ENCODE measurements at regions not wholly inside any gene's neighbourhood (a gene's known extent, or its start where the extent isn't known, plus 50 kb on each side); places are given as distances from the start of the nearest gene placed in this dataset.

DNA sequence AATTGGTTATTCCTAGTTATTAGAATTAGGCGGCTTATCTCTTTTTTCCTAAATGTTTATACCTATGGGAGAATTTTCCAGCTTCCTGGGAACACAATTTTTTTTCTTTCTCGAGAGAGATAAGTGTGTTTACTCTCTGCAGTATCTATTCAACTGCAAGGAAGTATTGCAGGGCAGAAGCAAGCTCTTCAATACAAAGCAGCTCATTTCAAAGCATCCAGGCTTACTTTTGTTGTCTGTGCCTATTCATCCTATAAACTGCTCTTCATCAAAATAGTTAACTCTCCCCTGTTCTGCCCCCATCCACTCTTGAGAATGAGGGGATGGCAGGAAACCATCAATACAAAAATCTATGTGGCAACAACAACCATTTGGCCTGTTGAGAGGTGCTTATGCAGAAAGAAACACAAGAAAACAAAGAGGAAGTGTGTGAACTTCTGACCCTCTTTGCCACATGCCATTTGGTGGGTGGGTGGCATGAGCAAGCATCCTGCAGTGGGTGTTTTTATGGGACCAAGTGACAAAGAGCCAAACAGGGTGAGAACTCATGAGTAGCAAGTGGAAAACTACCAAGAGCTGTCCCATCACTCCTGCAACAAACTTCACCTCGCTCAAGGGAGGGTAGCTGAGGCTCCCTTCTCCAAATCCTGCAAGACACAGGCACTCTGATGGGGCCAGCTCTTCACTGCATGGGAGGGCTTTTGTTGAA, 50.6 kb upstream of the MRPS6 start:
- Mint-ChIP-seq H3K27me3 (no peaks in the 10 kb centered on the region), H3K9me3 (ENCODE audit: low read depth) (peaks cover 3% of the 10 kb centered on the region), H3K27ac (no peak overlapping the region), H3K36me3 (ENCODE audit: insufficient read depth) (no peaks in the 10 kb centered on the region), H3K4me3 (ENCODE audit: low read depth) (no peak overlapping the region), H3K4me1 (ENCODE audit: low read depth) (peaks cover 12% of the 10 kb centered on the region)
- TF ChIP-seq, protein P1, sequence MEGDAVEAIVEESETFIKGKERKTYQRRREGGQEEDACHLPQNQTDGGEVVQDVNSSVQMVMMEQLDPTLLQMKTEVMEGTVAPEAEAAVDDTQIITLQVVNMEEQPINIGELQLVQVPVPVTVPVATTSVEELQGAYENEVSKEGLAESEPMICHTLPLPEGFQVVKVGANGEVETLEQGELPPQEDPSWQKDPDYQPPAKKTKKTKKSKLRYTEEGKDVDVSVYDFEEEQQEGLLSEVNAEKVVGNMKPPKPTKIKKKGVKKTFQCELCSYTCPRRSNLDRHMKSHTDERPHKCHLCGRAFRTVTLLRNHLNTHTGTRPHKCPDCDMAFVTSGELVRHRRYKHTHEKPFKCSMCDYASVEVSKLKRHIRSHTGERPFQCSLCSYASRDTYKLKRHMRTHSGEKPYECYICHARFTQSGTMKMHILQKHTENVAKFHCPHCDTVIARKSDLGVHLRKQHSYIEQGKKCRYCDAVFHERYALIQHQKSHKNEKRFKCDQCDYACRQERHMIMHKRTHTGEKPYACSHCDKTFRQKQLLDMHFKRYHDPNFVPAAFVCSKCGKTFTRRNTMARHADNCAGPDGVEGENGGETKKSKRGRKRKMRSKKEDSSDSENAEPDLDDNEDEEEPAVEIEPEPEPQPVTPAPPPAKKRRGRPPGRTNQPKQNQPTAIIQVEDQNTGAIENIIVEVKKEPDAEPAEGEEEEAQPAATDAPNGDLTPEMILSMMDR (IDR thresholded peaks at IDR 0.05; ENCODE audit: unreplicated experiment) = no peak
- no peak for DNase-seq (ENCODE audit: low spot score, unreplicated experiment)

DNA sequence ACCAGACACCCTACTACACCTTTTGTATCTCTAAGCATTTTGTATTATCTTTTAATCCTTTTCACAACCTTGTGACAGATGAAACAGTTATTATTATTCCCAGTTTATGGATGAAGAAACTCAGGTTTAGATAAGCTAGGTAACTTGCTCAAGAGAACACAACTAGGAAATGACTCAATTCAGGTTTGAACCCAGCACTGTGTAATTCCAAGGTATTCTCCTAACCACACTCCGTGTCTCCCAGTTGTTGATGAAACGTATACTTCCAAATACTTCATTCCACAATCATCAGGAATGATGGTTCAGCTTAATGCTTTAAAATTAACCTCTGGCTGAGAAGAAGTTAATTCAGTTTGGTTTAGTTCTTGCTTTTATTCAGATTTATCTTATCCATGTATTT, 51.7 kb upstream of the MRPS6 start:
- TF ChIP-seq, protein P1 (IDR thresholded peaks at IDR 0.05; ENCODE audit: unreplicated experiment) = no peak
- no peak overlapping the region for H3K27ac Mint-ChIP-seq
- H3K4me3 Mint-ChIP-seq (ENCODE audit: low read depth) = no peak overlapping the region
- DNase-seq (ENCODE audit: low spot score, unreplicated experiment) = no peak
- no peaks in the 10 kb centered on the region for H3K9me3 Mint-ChIP-seq (ENCODE audit: low read depth)
- no peaks in the 10 kb centered on the region for H3K27me3 Mint-ChIP-seq
- H3K4me1 Mint-ChIP-seq (ENCODE audit: low read depth) = peaks cover 11% of the 10 kb centered on the region
- H3K36me3 Mint-ChIP-seq (ENCODE audit: insufficient read depth) = no peaks in the 10 kb centered on the region

DNA sequence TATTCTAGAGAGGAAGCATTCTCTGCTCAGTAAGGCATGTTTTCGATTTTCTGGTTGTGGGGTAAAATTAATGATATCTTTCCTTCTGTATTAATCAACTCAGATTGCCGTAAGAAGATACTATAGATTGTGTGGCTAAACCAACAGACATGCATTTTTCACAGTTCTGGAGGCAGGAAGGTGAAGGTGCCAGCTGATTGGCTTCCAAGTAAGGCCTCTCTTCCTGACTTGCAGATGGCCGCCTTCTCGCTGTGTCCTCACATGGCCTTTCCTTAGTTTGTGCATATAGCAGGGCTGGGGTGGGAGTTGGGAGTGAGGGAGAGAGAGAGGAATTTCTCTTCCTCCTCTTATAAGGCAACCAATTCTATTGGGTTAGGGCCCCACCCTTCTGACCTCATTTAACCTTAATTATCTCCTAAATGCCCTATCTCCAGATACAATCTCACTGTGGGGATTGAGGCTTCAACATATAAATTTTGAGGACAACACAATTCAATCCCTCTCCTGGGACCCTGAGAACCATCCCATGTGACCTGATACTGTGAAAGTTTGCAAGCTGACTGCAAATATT, 52.3 kb upstream of the MRPS6 start:
- Mint-ChIP-seq H3K36me3 (ENCODE audit: insufficient read depth) (no peaks in the 10 kb centered on the region), H3K27me3 (no peaks in the 10 kb centered on the region), H3K9me3 (ENCODE audit: low read depth) (no peaks in the 10 kb centered on the region), H3K4me1 (ENCODE audit: low read depth) (peaks cover 11% of the 10 kb centered on the region), H3K4me3 (ENCODE audit: low read depth) (no peak overlapping the region), H3K27ac (no peak overlapping the region)
- TF ChIP-seq, protein P1 (IDR thresholded peaks at IDR 0.05; ENCODE audit: unreplicated experiment) = no peak
- DNase-seq (ENCODE audit: low spot score, unreplicated experiment) = no peak

DNA sequence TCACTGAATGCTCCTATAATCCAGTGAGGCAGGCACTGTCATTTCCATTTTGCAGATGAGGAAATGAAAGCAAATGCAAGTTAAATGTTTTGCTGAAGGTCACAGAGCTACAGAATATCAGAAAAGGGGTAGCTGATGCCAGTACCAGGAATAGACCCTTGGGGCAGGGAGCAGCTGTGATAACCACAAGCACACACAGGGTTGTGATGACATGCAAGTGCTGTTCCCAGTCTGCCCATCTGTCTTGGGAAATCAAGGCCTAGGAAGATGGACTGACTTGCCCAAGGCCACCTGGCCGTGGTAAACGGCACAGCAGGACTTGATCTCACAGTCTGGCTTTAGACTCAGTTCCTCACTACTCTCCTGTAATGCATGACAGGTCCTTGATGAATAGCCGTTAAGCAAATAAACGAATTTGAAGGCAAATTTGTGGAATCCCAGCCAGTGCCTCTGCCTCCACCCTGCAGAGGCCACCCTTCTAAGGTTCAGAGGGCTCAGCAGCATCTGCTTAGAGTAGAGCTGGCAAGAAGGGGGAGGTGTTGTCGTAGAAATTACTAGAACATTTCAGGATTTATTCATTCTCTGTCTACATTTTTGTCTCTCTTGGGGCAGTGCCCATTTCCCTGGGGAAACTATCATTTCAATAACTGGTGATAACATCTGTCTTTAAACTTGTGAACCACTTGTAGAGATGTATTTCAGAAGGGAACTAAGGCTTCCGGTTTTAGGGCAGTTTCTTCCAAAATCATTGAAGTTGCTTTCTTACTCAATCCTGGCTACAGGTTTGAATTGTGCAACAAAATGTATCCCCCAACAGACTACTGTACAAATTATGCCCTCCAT, 53.2 kb upstream of the MRPS6 start:
- H3K4me3 Mint-ChIP-seq (ENCODE audit: low read depth) = no peak overlapping the region
- H3K9me3 Mint-ChIP-seq (ENCODE audit: low read depth) = no peaks in the 10 kb centered on the region
- no peak overlapping the region for H3K27ac Mint-ChIP-seq
- no peak for DNase-seq (ENCODE audit: low spot score, unreplicated experiment)
- H3K4me1 Mint-ChIP-seq (ENCODE audit: low read depth) = peaks cover 11% of the 10 kb centered on the region
- no peaks in the 10 kb centered on the region for H3K27me3 Mint-ChIP-seq
- TF ChIP-seq, protein P1 (IDR thresholded peaks at IDR 0.05; ENCODE audit: unreplicated experiment) = no peak
- no peaks in the 10 kb centered on the region for H3K36me3 Mint-ChIP-seq (ENCODE audit: insufficient read depth)

DNA sequence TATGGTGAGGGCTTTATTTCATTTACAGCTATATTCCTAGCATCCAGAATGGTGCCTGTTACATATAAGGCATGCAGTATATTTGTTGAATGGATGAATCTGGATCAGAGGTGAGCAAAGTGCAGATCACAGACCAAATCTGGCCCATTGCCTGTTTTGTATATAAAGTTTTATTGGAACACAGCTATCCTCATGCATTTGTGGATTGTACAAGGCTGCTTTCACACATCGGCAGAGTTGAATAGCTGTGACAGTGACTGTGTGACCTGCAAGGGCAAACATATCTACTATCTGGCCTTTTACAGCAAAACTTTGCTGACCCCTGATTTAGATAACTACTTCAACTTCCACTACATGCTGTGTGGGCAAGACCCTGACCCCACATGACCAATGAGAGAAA, 54.0 kb upstream of the MRPS6 start:
- no peak for DNase-seq (ENCODE audit: low spot score, unreplicated experiment)
- Mint-ChIP-seq H3K36me3 (ENCODE audit: insufficient read depth) (no peaks in the 10 kb centered on the region), H3K27me3 (no peaks in the 10 kb centered on the region), H3K27ac (no peak overlapping the region), H3K4me1 (ENCODE audit: low read depth) (peaks cover 11% of the 10 kb centered on the region), H3K4me3 (ENCODE audit: low read depth) (no peak overlapping the region), H3K9me3 (ENCODE audit: low read depth) (peaks cover 6% of the 10 kb centered on the region)
- TF ChIP-seq, protein P1 (IDR thresholded peaks at IDR 0.05; ENCODE audit: unreplicated experiment) = no peak
